Stimulated activated CD8-positive, alpha-beta memory T cell treated with anti-CD3 and anti-CD28 coated beads, Interleukin-12 subunit alpha, Interleukin-12 subunit beta, amount 100 ng/mL, for 4 hours (primary cell): ENCODE measurements at regions not wholly inside any gene's neighbourhood (a gene's known extent, or its start where the extent isn't known, plus 50 kb on each side); places are given as distances from the start of the nearest gene placed in this dataset.

Experiments
- DNase-seq: peaks from one replicate; pipeline ENCODE4 v3.0.0-alpha.2; 2020; ENCODE audit warnings: low read depth

DNA sequence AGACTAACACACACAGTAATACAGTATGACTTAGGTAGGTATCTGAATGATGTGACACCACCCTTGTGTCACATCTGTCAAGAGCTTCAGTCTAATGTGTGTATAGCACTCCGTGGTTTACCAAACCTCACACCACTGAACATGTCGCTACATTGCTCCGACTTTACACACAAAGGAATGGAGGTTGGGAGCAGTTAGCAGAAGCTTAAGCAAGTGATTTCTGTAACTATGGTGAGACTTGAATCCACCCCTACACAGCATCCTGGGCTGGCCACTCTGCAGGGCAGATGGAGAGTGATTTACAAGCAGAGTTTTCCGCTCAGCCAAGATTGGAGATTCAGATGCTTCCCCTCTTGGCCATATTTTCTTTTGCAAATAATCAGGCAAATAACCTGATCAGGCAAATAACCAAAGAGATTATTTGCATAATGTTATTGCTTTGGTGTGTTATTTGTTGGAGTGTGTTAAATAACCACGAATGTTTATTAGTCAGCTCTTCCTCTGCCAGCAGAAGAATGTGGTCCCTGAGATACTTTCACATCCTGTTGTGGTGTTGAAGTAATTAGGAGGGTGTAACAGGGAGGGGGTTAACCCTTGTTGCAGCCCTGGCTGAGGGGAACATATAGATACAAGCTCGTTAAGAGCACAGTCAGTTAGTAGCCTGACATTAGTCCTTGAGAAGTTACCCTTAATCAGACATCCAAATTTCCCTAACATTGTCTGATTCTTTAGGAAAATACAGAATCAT is 92.8 kb downstream of the SNX18 start:
- no peak for DNase-seq

DNA sequence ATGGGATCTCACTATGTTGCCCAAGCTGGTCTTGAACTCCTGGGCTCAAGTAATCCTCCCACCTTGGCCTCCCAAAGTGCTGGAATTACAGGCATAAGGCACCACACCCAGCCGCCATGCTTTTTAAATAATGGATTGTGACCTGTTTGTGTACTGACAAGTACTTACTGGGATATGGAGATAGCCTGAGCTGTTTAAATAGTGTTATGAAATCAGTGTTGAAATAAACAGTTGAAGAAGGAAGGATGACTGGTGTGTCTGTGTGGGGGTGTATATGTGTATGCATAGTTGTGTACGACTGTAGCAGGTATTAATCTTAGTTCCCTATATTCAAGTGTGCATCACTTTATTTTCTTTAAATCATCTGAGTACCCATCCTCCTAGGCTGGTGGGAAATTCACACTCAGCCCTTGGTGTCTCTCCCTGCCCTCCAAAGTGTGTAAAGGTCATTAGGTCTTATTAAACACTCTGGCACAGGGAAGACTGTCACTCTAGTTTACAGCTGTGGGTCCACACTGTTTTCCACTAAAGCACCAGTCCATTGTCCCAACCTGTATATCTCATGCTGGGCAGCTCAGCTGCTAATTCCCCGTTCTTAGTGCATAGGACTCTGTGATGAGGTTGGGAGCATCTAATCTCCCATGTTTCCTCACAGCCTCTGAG is 91.0 kb downstream of the SNX18 start:
- DNase-seq, result no peak

DNA sequence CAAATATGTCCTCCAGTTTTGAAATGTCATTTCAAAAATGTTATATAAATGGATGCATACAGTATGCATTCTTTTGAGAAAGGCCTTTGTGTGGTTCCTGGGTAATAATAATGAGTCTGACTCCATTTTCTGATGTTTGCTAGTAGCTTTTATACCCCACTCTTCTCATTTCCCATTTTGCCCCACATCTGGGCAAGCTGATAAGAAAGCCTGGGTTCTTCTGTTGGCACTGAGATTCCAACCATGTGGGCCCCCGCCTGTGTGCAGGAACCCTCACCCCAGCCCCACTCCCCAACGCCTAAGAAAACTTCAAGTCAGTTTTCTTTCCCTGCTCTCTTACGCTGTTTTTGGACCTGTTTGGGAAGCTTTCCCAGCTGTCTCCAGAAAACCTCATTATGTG is 89.4 kb downstream of the SNX18 start:
- no peak for DNase-seq

DNA sequence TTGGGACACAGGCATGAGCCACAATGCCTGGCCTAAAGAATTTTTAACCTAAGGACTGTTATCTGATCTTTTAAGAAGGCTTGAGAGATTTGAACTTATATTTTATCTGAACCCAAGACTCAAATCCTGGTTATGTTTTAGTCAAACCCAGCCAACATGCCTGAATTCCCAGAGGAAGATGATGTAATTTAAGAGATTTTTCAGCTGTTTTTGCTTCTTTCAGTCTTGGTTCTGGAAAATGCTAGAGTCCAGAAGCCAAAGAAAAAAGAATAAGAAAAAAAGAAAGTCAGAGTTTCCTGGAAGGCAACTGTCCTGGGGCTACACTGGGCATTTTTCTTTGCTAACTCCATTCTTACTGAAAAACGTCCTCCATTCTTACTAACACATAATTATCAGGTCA is 85.8 kb downstream of the SNX18 start:
- DNase-seq, result no peak

DNA sequence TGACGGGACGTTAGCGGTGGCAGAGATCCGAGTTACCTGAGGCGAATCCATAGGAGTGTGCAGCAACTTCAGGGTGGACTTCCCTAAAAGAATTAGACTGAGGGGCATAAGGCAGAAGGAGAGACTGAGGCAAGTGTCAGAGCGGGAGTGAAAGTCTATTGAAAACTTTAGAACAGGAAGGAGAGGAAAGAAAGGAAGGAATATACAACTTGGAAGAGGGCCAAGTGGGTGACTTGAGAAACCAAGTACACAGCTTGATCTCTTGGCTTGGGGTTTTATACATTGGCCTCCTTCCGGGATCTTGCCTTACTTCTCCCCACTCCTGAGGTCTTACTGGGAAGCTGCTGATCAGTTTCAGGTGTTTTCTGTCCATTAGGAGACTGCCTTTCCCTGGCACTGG is 84.9 kb downstream of the SNX18 start:
- no peak for DNase-seq

DNA sequence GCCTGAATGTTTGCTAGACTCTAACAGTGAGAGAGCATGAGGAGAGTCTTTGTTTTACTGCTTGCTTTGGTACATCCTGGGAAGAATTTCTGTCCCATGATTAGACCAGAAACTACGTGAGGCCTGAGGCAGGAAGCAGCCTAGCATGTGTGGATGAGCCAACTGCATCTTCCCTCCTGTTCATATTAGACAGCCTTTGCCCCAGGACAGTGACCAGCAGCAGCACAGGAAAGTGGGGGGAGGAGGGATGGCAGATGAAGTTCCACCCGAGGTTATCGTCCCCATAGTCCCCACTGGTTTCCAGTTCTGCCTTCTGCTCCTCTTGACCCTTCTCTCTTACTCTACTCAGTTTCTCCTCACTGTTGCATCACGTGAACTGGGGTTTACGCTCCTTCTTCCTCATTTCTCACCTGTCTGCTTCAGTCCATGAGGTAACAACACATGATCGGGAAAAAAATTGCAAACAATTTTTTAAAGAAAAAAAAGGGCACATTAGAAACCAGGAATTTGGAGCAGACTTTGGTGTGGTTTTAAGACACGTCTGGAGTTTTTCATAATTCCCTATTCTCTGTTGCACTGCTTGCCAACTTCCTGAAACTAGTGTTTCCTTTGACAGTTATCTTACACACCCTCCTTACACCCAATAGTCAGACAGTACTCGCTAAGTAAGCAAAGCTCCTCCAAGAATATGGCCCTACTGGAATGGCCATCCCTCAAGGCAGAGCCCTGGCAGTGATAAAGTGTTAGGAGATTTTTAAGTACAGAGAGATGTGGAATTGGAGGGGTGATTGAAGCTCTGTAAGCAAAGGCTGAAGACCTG is 84.1 kb downstream of the SNX18 start:
- DNase-seq, result no peak
